Omental fat pad (tissue), 3 donors: ENCODE measurements at regions not wholly inside any gene's neighbourhood (a gene's known extent, or its start where the extent isn't known, plus 50 kb on each side); places are given as distances from the start of the nearest gene placed in this dataset.

Experiments
- ATAC-seq: fragments of 150-250 bp; one replicate; pipeline ENCODE4 v1.9.1; 2016; ENCODE audit warnings: mild to moderate bottlenecking, moderate library complexity; ENCODE audit not compliant: low FRiP score
- DNase-seq: peaks from one replicate; pipeline ENCODE4 v3.0.0-alpha.2; 2019; ENCODE audit warnings: low spot score
- CTCF ChIP-seq, 3 donors: fragments of 450-650 bp; IDR thresholded peaks; one replicate each; pipeline ENCODE4 v1.5.1; 2016 to 2017; ENCODE audit warnings: antibody characterized with exemption in 3 of 3, mild to moderate bottlenecking in 3 of 3, moderate library complexity in 2 of 3

GRCh38 chr3:188964957-188965356 is 206.8 kb upstream of the TPRG1 start:
- DNase-seq, result no peak
- no peak for TF ChIP-seq CTCF (IDR thresholded peaks at IDR 0.05)
- ATAC-seq, result no peak

- no peak for ATAC-seq
- no peak for TF ChIP-seq CTCF (IDR thresholded peaks at IDR 0.05)
- no peak for DNase-seq
Measured at GRCh38 chr3:188972310-188972709, 199.5 kb upstream of the TPRG1 start.

- no peak for TF ChIP-seq CTCF (IDR thresholded peaks at IDR 0.05)
- ATAC-seq, result no peak
- no peak for DNase-seq
Measured at GRCh38 chr3:188974856-188975599, 196.7 kb upstream of the TPRG1 start.

GRCh38 chr3:188975600-188976314 is 196.0 kb upstream of the TPRG1 start:
- TF ChIP-seq CTCF (IDR thresholded peaks at IDR 0.05), result no peak
- ATAC-seq (no peak), DNase-seq (no peak)

- no peak for TF ChIP-seq CTCF (IDR thresholded peaks at IDR 0.05)
- ATAC-seq, result no peak
Measured at GRCh38 chr3:188976407-188976806, 195.4 kb upstream of the TPRG1 start.

GRCh38 chr3:188978421-188979171 is 193.2 kb upstream of the TPRG1 start:
- no peak for ATAC-seq
- no peak for TF ChIP-seq CTCF (IDR thresholded peaks at IDR 0.05)
- DNase-seq, result no peak

More at GRCh38 chr3:188976407-188976806, 195.4 kb upstream of the TPRG1 start:
- DNase-seq, result no peak
